Neural progenitor cell (in vitro differentiated cells): ENCODE measurements at regions not wholly inside any gene's neighbourhood (a gene's known extent, or its start where the extent isn't known, plus 50 kb on each side); places are given as distances from the start of the nearest gene placed in this dataset.

Experiments
- DNase-seq: peaks from one replicate; pipeline ENCODE4 v3.0.0-alpha.2; 2016; ENCODE audit warnings: low spot score
- H2AFZ ChIP-seq: fragments of 200-600 bp; sonication (generic); replicated peaks from 2 replicates; pipeline ENCODE4 v1.6.1; 2016; ENCODE audit warnings: antibody characterized with exemption
- H3F3A ChIP-seq: fragments of 200-600 bp; sonication (generic); 2 replicates; pipeline ENCODE4 v1.6.1; 2016; ENCODE audit warnings: antibody characterized with exemption, low read depth
- H3K27ac ChIP-seq: fragments of 200-600 bp; sonication (generic); 2 replicates; pipeline ENCODE4 v1.5.1; 2016; ENCODE audit warnings: mild to moderate bottlenecking
- H3K27me3 ChIP-seq: fragments of 200-600 bp; sonication (generic); 2 replicates; pipeline ENCODE4 v1.6.1; 2016; ENCODE audit warnings: mild to moderate bottlenecking, moderate library complexity
- H3K36me3 ChIP-seq: fragments of 200-600 bp; sonication (generic); 2 replicates; pipeline ENCODE4 v1.5.1; 2016
- H3K4me1 ChIP-seq: fragments of 200-600 bp; sonication (generic); 2 replicates; pipeline ENCODE4 v1.6.1; 2016; ENCODE audit warnings: mixed run types
- H3K4me2 ChIP-seq: fragments of 200-600 bp; sonication (generic); 2 replicates; pipeline ENCODE4 v1.6.1; 2016
- H3K4me3 ChIP-seq: fragments of 200-600 bp; sonication (generic); 2 replicates; pipeline ENCODE4 v1.5.1; 2016
- H3K79me2 ChIP-seq: fragments of 200-600 bp; sonication (generic); 2 replicates; pipeline ENCODE4 v1.6.1; 2016; ENCODE audit warnings: low read depth
- H3K9ac ChIP-seq: fragments of 200-600 bp; sonication (generic); 2 replicates; pipeline ENCODE4 v1.6.1; 2016
- H3K9me3 ChIP-seq: fragments of 200-600 bp; sonication (generic); 2 replicates; pipeline ENCODE4 v1.5.1; 2016; ENCODE audit warnings: low read depth
- H4K20me1 ChIP-seq: fragments of 200-600 bp; sonication (generic); 2 replicates; pipeline ENCODE4 v1.6.1; 2016; ENCODE audit warnings: low read depth
- H3K27ac Mint-ChIP-seq: 3 replicates; pipeline ENCODE4 v1.8.0; 2021; ENCODE audit warnings: mixed read lengths
- H3K27me3 Mint-ChIP-seq: 2 replicates; pipeline ENCODE4 v1.8.0; 2022; ENCODE audit warnings: low read depth, mild to moderate bottlenecking, inconsistent platforms, moderate library complexity, mixed read lengths; ENCODE audit not compliant: insufficient read depth
- H3K36me3 Mint-ChIP-seq: 3 replicates; pipeline ENCODE4 v1.8.0; 2021; ENCODE audit warnings: mixed read lengths
- H3K4me1 Mint-ChIP-seq: 3 replicates; pipeline ENCODE4 v1.8.0; 2021; ENCODE audit warnings: mixed read lengths
- H3K4me3 Mint-ChIP-seq: 3 replicates; pipeline ENCODE4 v1.8.0; 2021; ENCODE audit warnings: mild to moderate bottlenecking, moderate library complexity, mixed read lengths
- H3K9me3 Mint-ChIP-seq: 3 replicates; pipeline ENCODE4 v1.8.0; 2020; ENCODE audit warnings: mixed read lengths
- EZH2 ChIP-seq: fragments of 200-600 bp; sonication (generic); IDR thresholded peaks from 2 replicates; pipeline ENCODE4 v1.6.1; 2017; ENCODE audit warnings: antibody characterized with exemption, mild to moderate bottlenecking, moderate library complexity
- EZH2phosphoT487 ChIP-seq: fragments of 200-600 bp; sonication (generic); IDR thresholded peaks from 2 replicates; pipeline ENCODE4 v1.6.1; 2017; ENCODE audit warnings: antibody characterized with exemption
- TF ChIP-seq, protein P1 (sequence below): fragments of 200-600 bp; sonication (generic); IDR thresholded peaks from 2 replicates; pipeline ENCODE4 v1.5.1; 2017; ENCODE audit warnings: antibody characterized with exemption, mild to moderate bottlenecking

DNA sequence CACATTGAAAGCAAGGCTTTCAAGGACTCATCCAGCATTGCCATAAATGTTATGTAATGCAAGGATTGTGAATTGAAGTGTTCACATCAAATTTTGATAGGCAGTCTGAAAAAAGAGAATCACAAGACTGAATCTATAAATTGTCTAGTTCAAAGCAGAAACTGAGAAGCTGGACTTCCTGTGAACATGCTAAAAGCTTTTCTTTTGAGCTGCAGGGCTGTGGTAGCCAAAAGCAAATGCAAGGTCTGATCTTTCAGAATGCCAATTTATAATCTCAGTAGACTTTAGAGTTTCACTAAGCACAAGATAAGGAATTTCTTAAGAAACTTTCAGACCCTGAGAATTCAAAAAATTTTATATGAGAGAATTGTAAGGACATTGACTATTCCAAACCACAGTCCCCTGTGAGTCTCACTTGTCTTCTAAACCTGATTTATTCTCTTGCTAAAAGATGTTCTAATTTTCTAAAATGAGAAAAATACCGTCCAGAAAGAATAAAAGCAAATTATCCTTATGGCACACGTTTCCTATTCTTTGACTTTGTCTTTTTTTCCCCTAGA is 1700.3 kb downstream of the OTOL1 start:
- no peaks in the 10 kb centered on the region for H3K27me3 Mint-ChIP-seq
- no peaks in the 10 kb centered on the region for H3K4me1 ChIP-seq
- H3K27me3 ChIP-seq: no peaks in the 10 kb centered on the region
- no peaks in the 10 kb centered on the region for H3K9me3 ChIP-seq
- H3K79me2 ChIP-seq: no peaks in the 10 kb centered on the region
- no peak overlapping the region for H3K27ac Mint-ChIP-seq
- H3K4me3 Mint-ChIP-seq: no peak overlapping the region
- no peak overlapping the region for H3K4me2 ChIP-seq
- no peaks in the 10 kb centered on the region for H3F3A ChIP-seq
- H3K4me1 Mint-ChIP-seq: no peaks in the 10 kb centered on the region
- H3K4me3 ChIP-seq: no peak overlapping the region
- TF ChIP-seq EZH2phosphoT487 (no peak), EZH2 (no peak)
- TF ChIP-seq, protein P1, sequence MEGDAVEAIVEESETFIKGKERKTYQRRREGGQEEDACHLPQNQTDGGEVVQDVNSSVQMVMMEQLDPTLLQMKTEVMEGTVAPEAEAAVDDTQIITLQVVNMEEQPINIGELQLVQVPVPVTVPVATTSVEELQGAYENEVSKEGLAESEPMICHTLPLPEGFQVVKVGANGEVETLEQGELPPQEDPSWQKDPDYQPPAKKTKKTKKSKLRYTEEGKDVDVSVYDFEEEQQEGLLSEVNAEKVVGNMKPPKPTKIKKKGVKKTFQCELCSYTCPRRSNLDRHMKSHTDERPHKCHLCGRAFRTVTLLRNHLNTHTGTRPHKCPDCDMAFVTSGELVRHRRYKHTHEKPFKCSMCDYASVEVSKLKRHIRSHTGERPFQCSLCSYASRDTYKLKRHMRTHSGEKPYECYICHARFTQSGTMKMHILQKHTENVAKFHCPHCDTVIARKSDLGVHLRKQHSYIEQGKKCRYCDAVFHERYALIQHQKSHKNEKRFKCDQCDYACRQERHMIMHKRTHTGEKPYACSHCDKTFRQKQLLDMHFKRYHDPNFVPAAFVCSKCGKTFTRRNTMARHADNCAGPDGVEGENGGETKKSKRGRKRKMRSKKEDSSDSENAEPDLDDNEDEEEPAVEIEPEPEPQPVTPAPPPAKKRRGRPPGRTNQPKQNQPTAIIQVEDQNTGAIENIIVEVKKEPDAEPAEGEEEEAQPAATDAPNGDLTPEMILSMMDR: no peak
- H3K36me3 ChIP-seq: no peaks in the 10 kb centered on the region
- no peak overlapping the region for H3K9ac ChIP-seq
- H2AFZ ChIP-seq: no peak overlapping the region
- no peaks in the 10 kb centered on the region for H3K9me3 Mint-ChIP-seq
- no peak for DNase-seq
- no peaks in the 10 kb centered on the region for H3K36me3 Mint-ChIP-seq
- H3K27ac ChIP-seq: no peak overlapping the region
- no peaks in the 10 kb centered on the region for H4K20me1 ChIP-seq

- DNase-seq: no peak
- H3K36me3 Mint-ChIP-seq: no peaks in the 10 kb centered on the region
- Histone ChIP-seq H3K9me3 (no peaks in the 10 kb centered on the region), H3K4me2 (no peak overlapping the region), H3K4me1 (no peaks in the 10 kb centered on the region), H3K9ac (no peak overlapping the region), H3K4me3 (no peak overlapping the region), H3K79me2 (no peaks in the 10 kb centered on the region), H3K36me3 (no peaks in the 10 kb centered on the region), H3K27me3 (no peaks in the 10 kb centered on the region), H2AFZ (no peak overlapping the region), H3F3A (no peaks in the 10 kb centered on the region), H3K27ac (no peak overlapping the region), H4K20me1 (no peaks in the 10 kb centered on the region)
- no peak overlapping the region for H3K4me3 Mint-ChIP-seq
- TF ChIP-seq EZH2phosphoT487 (no peak), EZH2 (no peak)
- TF ChIP-seq, protein P1: no peak
- no peaks in the 10 kb centered on the region for H3K4me1 Mint-ChIP-seq
- no peaks in the 10 kb centered on the region for H3K9me3 Mint-ChIP-seq
- no peaks in the 10 kb centered on the region for H3K27me3 Mint-ChIP-seq
- no peak overlapping the region for H3K27ac Mint-ChIP-seq
Observed at GRCh38 chr3:163196245-163196644, 1699.6 kb downstream of the OTOL1 start.

GRCh38 chr3:163185721-163186350 is 1689.2 kb downstream of the OTOL1 start:
- Mint-ChIP-seq H3K27me3 (no peaks in the 10 kb centered on the region), H3K4me3 (no peak overlapping the region), H3K4me1 (no peaks in the 10 kb centered on the region), H3K27ac (no peak overlapping the region), H3K36me3 (no peaks in the 10 kb centered on the region), H3K9me3 (no peaks in the 10 kb centered on the region)
- Histone ChIP-seq H3K4me1 (no peaks in the 10 kb centered on the region), H3K36me3 (no peaks in the 10 kb centered on the region), H3K79me2 (no peaks in the 10 kb centered on the region), H3K27ac (no peak overlapping the region), H3K4me2 (no peak overlapping the region), H3K27me3 (no peaks in the 10 kb centered on the region), H3K4me3 (no peak overlapping the region), H3F3A (no peaks in the 10 kb centered on the region), H4K20me1 (no peaks in the 10 kb centered on the region), H2AFZ (no peak overlapping the region), H3K9me3 (no peaks in the 10 kb centered on the region), H3K9ac (no peak overlapping the region)
- no peak for DNase-seq
- TF ChIP-seq EZH2phosphoT487: no peak
- TF ChIP-seq, protein P1: no peak
- TF ChIP-seq EZH2: no peak
